Endothelial cell of umbilical vein (primary cell): ENCODE measurements at regions not wholly inside any gene's neighbourhood (a gene's known extent, or its start where the extent isn't known, plus 50 kb on each side); places are given as distances from the start of the nearest gene placed in this dataset.
A peak's percentile ranks its signal among the peaks of the same experiment; 100 is the strongest.

ENCODE experiments used
- BruUV-seq: library from RNA; stranded (reverse); fragments of 400-500 nt; replicated peaks from 2 replicates; lab custom pipeline; 2021; lab: Mats Ljungman, UMichigan
- CTCF ChIA-PET: fragments of 300-600, 350-600 bp; sonication (Branson Sonifier 250); formaldehyde crosslinking; loops from one replicate; lab custom pipeline; 2021; ENCODE audit warnings: antibody characterized with exemption, inconsistent platforms; lab: Charles Lee
- POLR2A ChIA-PET: fragments of 300-600, 350-600 bp; sonication (Branson Sonifier 250); formaldehyde crosslinking; loops from one replicate; lab custom pipeline; 2021; ENCODE audit warnings: antibody characterized with exemption, inconsistent platforms; lab: Charles Lee
- DNase-seq: peaks from one replicate; pipeline ENCODE4 v3.0.0-alpha.2; 2011; ENCODE audit warnings: low read depth, low spot score
- FAIRE-seq: peaks from 2 replicates; lab custom pipeline; 2011; peaks lifted over from hg19 to GRCh38; lab: Jason Lieb, UNC
- H2AFZ ChIP-seq: 2 replicates; pipeline ENCODE4 v1.6.0; 2012; ENCODE audit warnings: low read depth, low read length, control low read depth, inconsistent platforms
- H3K27ac ChIP-seq: 2 replicates; pipeline ENCODE4 v1.5.1; 2011; ENCODE audit warnings: low read depth, mild to moderate bottlenecking, control low read depth, low read length, moderate library complexity; ENCODE audit not compliant: insufficient read depth
- H3K27me3 ChIP-seq, 2 experiments: 2 replicates each; pipeline versions ENCODE4 v1.6.0 to v1.6.1; 2011; ENCODE audit warnings: low read length in 2 of 2, mixed read lengths in 1 of 2; ENCODE audit not compliant: control insufficient read depth in 2 of 2, insufficient read depth in 2 of 2
- H3K36me3 ChIP-seq, 2 experiments: 2 replicates in 1 of 2; 3 replicates in 1 of 2; pipeline ENCODE4 v1.5.1; 2011; ENCODE audit warnings: low read length in 2 of 2, mild to moderate bottlenecking in 1 of 2, moderate library complexity in 1 of 2; ENCODE audit not compliant: control insufficient read depth in 2 of 2, insufficient read depth in 2 of 2; ENCODE audit errors: extremely low read depth in 1 of 2
- H3K4me1 ChIP-seq: 3 replicates; pipeline ENCODE4 v1.5.1; 2011; ENCODE audit warnings: mild to moderate bottlenecking, low read length; ENCODE audit not compliant: control insufficient read depth, insufficient read depth; ENCODE audit errors: extremely low read depth
- H3K4me2 ChIP-seq: 2 replicates; pipeline ENCODE4 v1.6.1; 2011; ENCODE audit warnings: low read length, control low read depth, mixed read lengths; ENCODE audit not compliant: insufficient read depth
- H3K4me3 ChIP-seq, 3 experiments: fragments of 200-600 bp in 1 of 3; sonication (generic), shearing (Covaris generic) in 1 of 3; replicated peaks in 1 of 3; 2 replicates each; pipeline ENCODE4 v1.5.1; 2011 to 2016; ENCODE audit warnings: control low read depth in 3 of 3, low read length in 3 of 3, mild to moderate bottlenecking in 2 of 3, inconsistent platforms in 1 of 3, low read depth in 1 of 3, moderate library complexity in 1 of 3; ENCODE audit not compliant: insufficient read depth in 1 of 3
- H3K79me2 ChIP-seq: 2 replicates; pipeline ENCODE4 v1.6.0; 2012; ENCODE audit warnings: low read length, inconsistent platforms; ENCODE audit not compliant: control insufficient read depth, insufficient read depth
- H3K9ac ChIP-seq: replicated peaks from 2 replicates; pipeline ENCODE3; 2011; ENCODE audit warnings: low read length, control low read depth; ENCODE audit not compliant: insufficient read depth; ENCODE audit errors: extremely low read depth
- H3K9me1 ChIP-seq: replicated peaks from 3 replicates; pipeline ENCODE4 v1.6.0; 2011; ENCODE audit warnings: mild to moderate bottlenecking, low read length; ENCODE audit not compliant: control insufficient read depth, insufficient read depth; ENCODE audit errors: extremely low read depth
- H3K9me3 ChIP-seq: replicated peaks from 2 replicates; pipeline ENCODE4 v1.5.1; 2012; ENCODE audit warnings: low read length, inconsistent platforms; ENCODE audit not compliant: control insufficient read depth, insufficient read depth
- H4K20me1 ChIP-seq: replicated peaks from 2 replicates; pipeline ENCODE3; 2011; ENCODE audit warnings: mild to moderate bottlenecking, low read length; ENCODE audit not compliant: control insufficient read depth, insufficient read depth; ENCODE audit errors: extremely low read depth
- CTCF ChIP-seq, 2 donors: IDR thresholded peaks; 1 replicate in 1 of 2; 2 replicates in 1 of 2; pipeline ENCODE4 v1.5.1; 2011; ENCODE audit warnings: low read length in 2 of 2, mild to moderate bottlenecking in 2 of 2, moderate library complexity in 2 of 2, control low read depth in 1 of 2, inconsistent platforms in 1 of 2, low read depth in 1 of 2; ENCODE audit not compliant: insufficient read depth in 1 of 2; ENCODE audit errors: extremely low read depth in 1 of 2
- EZH2 ChIP-seq: IDR thresholded peaks from 2 replicates; pipeline ENCODE4 v1.6.1; 2012; ENCODE audit warnings: borderline replicate concordance, low read depth, mild to moderate bottlenecking, moderate library complexity, low read length, inconsistent platforms; ENCODE audit not compliant: severe bottlenecking
- FOS ChIP-seq: IDR thresholded peaks from 2 replicates; pipeline ENCODE4 v1.6.1; 2011; ENCODE audit warnings: mild to moderate bottlenecking, low read length, moderate library complexity, borderline replicate concordance; ENCODE audit not compliant: insufficient read depth
- GATA2 ChIP-seq: IDR thresholded peaks from 2 replicates; pipeline ENCODE4 v1.7.0; 2011; ENCODE audit warnings: low read depth, mild to moderate bottlenecking, moderate library complexity, mixed read lengths, low read length; ENCODE audit not compliant: insufficient read length, insufficient read depth
- JUN ChIP-seq: IDR thresholded peaks from 2 replicates; pipeline ENCODE4 v1.6.1; 2011; ENCODE audit warnings: borderline replicate concordance, low read depth; ENCODE audit not compliant: insufficient read length, insufficient read depth
- MAX ChIP-seq: IDR thresholded peaks from 2 replicates; pipeline ENCODE4 v1.6.1; 2011; ENCODE audit not compliant: insufficient read depth, insufficient read length
- MYC ChIP-seq: IDR thresholded peaks from one replicate; pipeline ENCODE4 v1.6.1; 2011; ENCODE audit warnings: mild to moderate bottlenecking, low read depth, low read length
- POLR2A ChIP-seq: IDR thresholded peaks from 2 replicates; pipeline ENCODE4 v1.6.1; 2012; ENCODE audit warnings: low read depth, mild to moderate bottlenecking, control low read depth, low read length
- POLR2AphosphoS5 ChIP-seq: IDR thresholded peaks from 2 replicates; pipeline ENCODE4 v1.6.1; 2012; ENCODE audit warnings: low read depth, mild to moderate bottlenecking, control low read depth, low read length, moderate library complexity; ENCODE audit not compliant: insufficient read depth
- dilution Hi-C: fragments of 300-500 bp; cut with MboI; formaldehyde crosslinking; loops from one replicate; pipeline ENCODE4 v1.15.0; 2019; ENCODE audit warnings: low sequenced_read_pairs; ENCODE audit not compliant: extremely low pct_ligation_motif_present
- intact Hi-C: fragments of 100-400 bp; cut with micrococcal nuclease; formaldehyde crosslinking; loops from one replicate; pipeline ENCODE4 v1.10.0; 2022

GRCh38 chr5:98308231-98308630 is 465.2 kb upstream of the RGMB start:
- H3K27me3 ChIP-seq, result no peaks in the 10 kb centered on the region
- H3K4me3 ChIP-seq, result no peak overlapping the region
- peak overlapping the region; percentile 89 for H3K4me2 ChIP-seq
- H3K79me2 ChIP-seq, result no peaks in the 10 kb centered on the region
- dilution Hi-C loops, result no loop called here
- H3K27ac ChIP-seq, result peak overlapping the region; percentile 97
- peaks cover 47% of the 10 kb centered on the region for H3K4me1 ChIP-seq
- intact Hi-C loops, result loop anchor here (5.0 kb wide), 1 partner anchor 1741 kb away; no protein-coding TSS in a partner anchor
- no peaks in the 10 kb centered on the region for H3K9me1 ChIP-seq
- no peak for TF ChIP-seq JUN
- DNase-seq (no peak), FAIRE-seq (no peak)
- ChIA-PET POLR2A (no interaction called here), CTCF (interaction anchor here (1.4 to 2.5 kb wide), 2 partner anchors 460 kb away, joined by 4 to 19 read pairs; no protein-coding TSS in a partner anchor)
- H3K9me3 ChIP-seq, result no peaks in the 10 kb centered on the region
- H4K20me1 ChIP-seq, result no peaks in the 10 kb centered on the region
- H3K9ac ChIP-seq, result peak overlapping the region; percentile 93
- no peak overlapping the region for H2AFZ ChIP-seq
- BruUV-seq, result TSS peak; percentile 66
- no peaks in the 10 kb centered on the region for H3K36me3 ChIP-seq

- dilution Hi-C loops (no loop called here), intact Hi-C loops (loop anchor here (1.0 to 5.0 kb wide), 2 partner anchors 464 to 1742 kb away; partner anchors contain the start of gene RGMB)
- Histone ChIP-seq H2AFZ (no peak overlapping the region), H3K36me3 (no peaks in the 10 kb centered on the region), H3K9me1 (no peaks in the 10 kb centered on the region), H3K9me3 (no peaks in the 10 kb centered on the region), H4K20me1 (no peaks in the 10 kb centered on the region), H3K4me1 (peaks cover 52% of the 10 kb centered on the region), H3K27me3 (no peaks in the 10 kb centered on the region), H3K9ac (peak overlapping the region; percentile 93), H3K4me3 (peak overlapping the region in 1 of 3 experiments; percentile 72), H3K27ac (peak overlapping the region; percentile 97), H3K79me2 (no peaks in the 10 kb centered on the region), H3K4me2 (peak overlapping the region; percentile 89)
- no TSS peak for BruUV-seq
- no peak for TF ChIP-seq MYC
- TF ChIP-seq POLR2AphosphoS5, result peak; percentile 48
- peak; percentile 94 for TF ChIP-seq FOS
- no peak for TF ChIP-seq POLR2A
- TF ChIP-seq CTCF (IDR thresholded peaks at IDR 0.05; ENCODE audit: extremely low read depth in 1 of 2, insufficient read depth in 1 of 2, low read depth in 1 of 2, low read length in 2 of 2), result no peak
- TF ChIP-seq EZH2, result no peak
- TF ChIP-seq MAX, result no peak
- peak; percentile 83 for TF ChIP-seq GATA2
- peak; percentile 87 for TF ChIP-seq JUN
- POLR2A ChIA-PET, result interaction anchor here (0.5 kb wide), 1 partner anchor 487 kb away, joined by 5 read pairs; no protein-coding TSS in a partner anchor
- DNase-seq (peak; percentile 82), FAIRE-seq (peak; percentile 78)
- CTCF ChIA-PET, result interaction anchor here (1.6 to 2.5 kb wide), 2 partner anchors 11 to 459 kb away, joined by 4 to 19 read pairs; no protein-coding TSS in a partner anchor
Observed at GRCh38 chr5:98308960-98309359, 464.5 kb upstream of the RGMB start.
